ENCODE measurements at regions not wholly inside any gene's neighbourhood (a gene's known extent, or its start where the extent isn't known, plus 50 kb on each side); places are given as distances from the start of the nearest gene placed in this dataset.

GRCh38 chr2:33723329-33723728, 124.2 kb upstream of the FAM98A start:
- H3K36me3 ChIP-seq (ENCODE audit: insufficient read depth, low read length): no peaks in the 10 kb centered on the region
- Mint-ChIP-seq H3K4me3 (no peak overlapping the region), H3K36me3 (ENCODE audit: low read depth) (no peaks in the 10 kb centered on the region), H3K27ac (no peak overlapping the region), H3K9me3 (no peaks in the 10 kb centered on the region), H3K4me1 (ENCODE audit: low read depth) (no peaks in the 10 kb centered on the region), H3K27me3 (peaks cover 4% of the 10 kb centered on the region)
- H3K27me3 ChIP-seq (ENCODE audit: control insufficient read depth in 1 of 2, insufficient read depth in 2 of 2, low read length in 2 of 2): no peaks in the 10 kb centered on the region
- no peak for TF ChIP-seq CTCF (IDR thresholded peaks at IDR 0.05)
- intact Hi-C loops (cut with DNase I, micrococcal nuclease): no loop called here
- no peak overlapping the region for H3K27ac ChIP-seq (ENCODE audit: low read depth in 1 of 2, low read length in 2 of 2)
- DNase-seq: no peak
- no peaks in the 10 kb centered on the region for H3K4me1 ChIP-seq (ENCODE audit: insufficient read depth, low read length)
- ChIA-PET POLR2A (no interaction called here), CTCF (no interaction called here)
- peaks cover 0 to 22% of the 10 kb centered on the region in 2 experiments for H3K9me3 ChIP-seq (ENCODE audit: control insufficient read depth in 1 of 2, insufficient read depth in 1 of 2, low read length in 2 of 2)
- ATAC-seq (ENCODE audit: poor library complexity): no peak
- no peak overlapping the region for H3K4me3 ChIP-seq (ENCODE audit: low read length)

- Mint-ChIP-seq H3K36me3 (ENCODE audit: low read depth) (no peaks in the 10 kb centered on the region), H3K27ac (no peak overlapping the region), H3K4me3 (no peak overlapping the region), H3K27me3 (peaks cover 4% of the 10 kb centered on the region), H3K9me3 (no peaks in the 10 kb centered on the region), H3K4me1 (ENCODE audit: low read depth) (no peaks in the 10 kb centered on the region)
- ATAC-seq (ENCODE audit: poor library complexity) (no peak), DNase-seq (no peak)
- no peaks in the 10 kb centered on the region for H3K9me3 ChIP-seq (ENCODE audit: control insufficient read depth in 1 of 2, insufficient read depth in 1 of 2, low read length in 2 of 2)
- no peaks in the 10 kb centered on the region for H3K4me1 ChIP-seq (ENCODE audit: insufficient read depth, low read length)
- no peak overlapping the region for H3K27ac ChIP-seq (ENCODE audit: low read depth in 1 of 2, low read length in 2 of 2)
- no peak overlapping the region for H3K4me3 ChIP-seq (ENCODE audit: low read length)
- no peaks in the 10 kb centered on the region for H3K27me3 ChIP-seq (ENCODE audit: control insufficient read depth in 1 of 2, insufficient read depth in 2 of 2, low read length in 2 of 2)
- POLR2A ChIA-PET: no interaction called here
- CTCF ChIA-PET: no interaction called here
- intact Hi-C loops (cut with DNase I, micrococcal nuclease): no loop called here
- no peaks in the 10 kb centered on the region for H3K36me3 ChIP-seq (ENCODE audit: insufficient read depth, low read length)
- TF ChIP-seq CTCF (IDR thresholded peaks at IDR 0.05): no peak
These were observed 120.0 kb upstream of the FAM98A start for GRCh38 chr2:33719067-33719466.

DNA sequence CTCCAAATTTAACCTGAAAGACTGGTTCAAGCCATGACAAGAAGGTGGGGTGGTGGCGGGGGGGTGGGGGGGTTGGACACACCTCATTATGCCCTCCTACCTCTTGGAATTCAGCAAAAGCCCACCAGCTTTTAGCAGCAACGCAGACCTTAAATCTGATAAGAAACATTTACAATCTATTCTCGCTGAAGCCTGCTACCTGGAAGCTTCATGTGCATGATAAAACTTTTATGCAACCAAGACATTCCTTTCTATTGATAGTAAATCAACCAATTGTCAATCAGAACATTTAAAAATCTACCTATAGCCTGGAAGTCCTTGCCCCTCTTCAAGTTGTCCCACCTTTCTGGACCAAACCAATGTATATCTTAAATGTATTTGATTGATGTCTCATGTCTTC, 113.6 kb upstream of the FAM98A start:
- H3K4me1 Mint-ChIP-seq (ENCODE audit: low read depth): no peaks in the 10 kb centered on the region
- no peaks in the 10 kb centered on the region for H3K27me3 ChIP-seq (ENCODE audit: control insufficient read depth in 1 of 2, insufficient read depth in 2 of 2, low read length in 2 of 2)

More for the DNA sequence above, 113.6 kb upstream of the FAM98A start:
- CTCF ChIA-PET: no interaction called here
- no peak overlapping the region for H3K27ac ChIP-seq (ENCODE audit: low read depth in 1 of 2, low read length in 2 of 2)
- no peaks in the 10 kb centered on the region for H3K9me3 ChIP-seq (ENCODE audit: control insufficient read depth in 1 of 2, insufficient read depth in 1 of 2, low read length in 2 of 2)
- no peaks in the 10 kb centered on the region for H3K36me3 ChIP-seq (ENCODE audit: insufficient read depth, low read length)
- no peaks in the 10 kb centered on the region for H3K4me1 ChIP-seq (ENCODE audit: insufficient read depth, low read length)
- Mint-ChIP-seq H3K4me3 (no peak overlapping the region), H3K9me3 (no peaks in the 10 kb centered on the region), H3K27ac (no peak overlapping the region), H3K36me3 (ENCODE audit: low read depth) (no peaks in the 10 kb centered on the region), H3K27me3 (no peaks in the 10 kb centered on the region)
- ATAC-seq (ENCODE audit: poor library complexity) (no peak), DNase-seq (no peak)
- intact Hi-C loops (cut with DNase I, micrococcal nuclease): no loop called here
- POLR2A ChIA-PET: no interaction called here
- H3K4me3 ChIP-seq (ENCODE audit: low read length): no peak overlapping the region
- no peak for TF ChIP-seq CTCF (IDR thresholded peaks at IDR 0.05)

Measured in CD4-positive, alpha-beta T cell (primary cell).